ENCODE measurements at regions not wholly inside any gene's neighbourhood (a gene's known extent, or its start where the extent isn't known, plus 50 kb on each side); places are given as distances from the start of the nearest gene placed in this dataset.

DNA sequence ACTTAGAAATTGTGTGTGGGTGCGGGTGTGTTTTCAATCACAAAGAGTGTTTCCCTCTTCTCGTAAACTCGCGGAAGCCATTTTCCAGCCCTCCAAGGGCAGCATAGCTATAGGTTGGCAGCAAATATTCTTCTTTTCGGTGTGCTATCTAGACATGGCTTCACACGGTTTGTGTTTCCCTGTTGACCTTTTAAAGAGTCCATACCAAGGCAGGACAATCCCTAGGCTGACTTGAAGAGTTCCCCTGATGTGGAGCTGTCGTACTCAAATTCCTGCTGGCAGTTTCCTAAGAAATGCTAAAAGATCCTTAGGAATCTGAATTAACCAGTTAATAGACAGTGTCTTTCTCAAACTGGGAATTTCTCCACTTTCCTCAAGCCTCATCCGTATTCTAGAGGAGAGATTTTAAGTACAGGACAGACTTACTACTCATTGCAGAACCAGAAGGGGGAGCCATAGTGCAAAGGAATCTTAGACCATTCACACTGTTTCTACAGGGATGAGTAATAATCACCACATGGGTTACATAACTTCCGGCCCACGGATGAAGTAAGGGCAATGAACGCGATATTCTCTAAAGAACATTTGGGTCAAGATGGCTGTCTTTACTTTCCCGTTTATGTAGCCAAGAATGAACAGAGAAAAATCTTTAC is 288.6 kb upstream of the ELAC2 start:
- no peak overlapping the region for H2BK5ac ChIP-seq (ENCODE audit: low read length)
- H2AK5ac ChIP-seq (ENCODE audit: low read depth, low read length) = no peak overlapping the region
- H3K18ac ChIP-seq (ENCODE audit: low read length) = no peak overlapping the region
- H3K9me3 ChIP-seq (replicated peaks in 1 of 2; ENCODE audit: control insufficient read depth in 2 of 2, insufficient read depth in 1 of 2, low read depth in 1 of 2, low read length in 2 of 2) = peaks cover 0 to 2% of the 10 kb centered on the region in 2 donors
- DNase-seq (ENCODE audit: low spot score) = peak; percentile 50
- no peaks in the 10 kb centered on the region for H3K4me1 ChIP-seq (ENCODE audit: control insufficient read depth in 2 of 2, insufficient read depth in 1 of 2, low read depth in 1 of 2, low read length in 2 of 2)
- no peak overlapping the region for H3K4me3 ChIP-seq (ENCODE audit: low read length in 2 of 2)
- H3K9ac ChIP-seq (ENCODE audit: low read depth, low read length, poor library complexity) = no peak overlapping the region
- no CpG with 5 or more reads among the region's 13 CpGs for WGBS, 2 donors (ENCODE audit: extremely low coverage in 2 of 2, insufficient read length in 2 of 2, insufficient replicate concordance in 1 of 2)
- H3K79me1 ChIP-seq (ENCODE audit: low read depth, low read length) = no peaks in the 10 kb centered on the region
- H3K27ac ChIP-seq (replicated peaks; ENCODE audit: low read length) = no peak overlapping the region
- no peak overlapping the region for H2BK12ac ChIP-seq (ENCODE audit: low read length)
- no peak overlapping the region for H2BK120ac ChIP-seq (ENCODE audit: low read depth, low read length)
- H3K23ac ChIP-seq (ENCODE audit: low read depth, low read length, poor library complexity) = no peak overlapping the region
- peak overlapping the region; percentile 31 for H2AFZ ChIP-seq (ENCODE audit: low read length)
- H2BK15ac ChIP-seq (ENCODE audit: low read length) = no peak overlapping the region
- no peaks in the 10 kb centered on the region for H3K36me3 ChIP-seq (replicated peaks in 1 of 2; ENCODE audit: control insufficient read depth in 2 of 2, insufficient read depth in 2 of 2, low read length in 2 of 2)
- no peak overlapping the region for H3K4ac ChIP-seq (ENCODE audit: low read length)
- no peaks in the 10 kb centered on the region for H3K27me3 ChIP-seq (ENCODE audit: control insufficient read depth in 3 of 3, insufficient read depth in 3 of 3, low read depth in 1 of 3, low read length in 3 of 3)
- H4K91ac ChIP-seq (ENCODE audit: low read depth, low read length, poor library complexity) = no peak overlapping the region
- no peak overlapping the region for H3K14ac ChIP-seq (ENCODE audit: low read length)
- no peak overlapping the region for H4K8ac ChIP-seq (ENCODE audit: low read depth, low read length)
- no peak overlapping the region for H3K4me2 ChIP-seq (ENCODE audit: insufficient read depth, low read length, poor library complexity, severe bottlenecking)

DNA sequence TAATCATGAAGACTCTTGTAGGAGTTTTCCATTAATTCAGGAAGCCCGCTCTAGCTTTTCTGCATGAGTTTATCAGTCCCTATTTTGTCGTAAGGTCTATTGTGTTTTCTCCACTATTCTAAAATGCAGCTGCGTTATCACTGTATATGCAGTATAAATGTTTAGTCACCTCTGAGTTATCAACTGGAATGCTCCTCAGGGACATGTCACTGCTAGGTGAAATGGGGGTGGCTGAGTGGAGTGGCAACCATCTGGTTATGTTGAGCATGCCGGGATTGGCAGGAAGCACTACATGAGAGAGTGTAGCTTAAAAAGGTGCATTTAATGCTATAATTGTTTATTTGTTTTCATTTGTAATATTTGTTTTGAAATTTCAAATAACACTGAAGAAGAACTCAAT is 285.2 kb upstream of the ELAC2 start:
- Histone ChIP-seq H3K27me3 (ENCODE audit: control insufficient read depth in 3 of 3, insufficient read depth in 3 of 3, low read depth in 1 of 3, low read length in 3 of 3) (no peaks in the 10 kb centered on the region), H3K27ac (replicated peaks; ENCODE audit: low read length) (no peak overlapping the region)
- no peak for DNase-seq (ENCODE audit: low spot score)

DNA sequence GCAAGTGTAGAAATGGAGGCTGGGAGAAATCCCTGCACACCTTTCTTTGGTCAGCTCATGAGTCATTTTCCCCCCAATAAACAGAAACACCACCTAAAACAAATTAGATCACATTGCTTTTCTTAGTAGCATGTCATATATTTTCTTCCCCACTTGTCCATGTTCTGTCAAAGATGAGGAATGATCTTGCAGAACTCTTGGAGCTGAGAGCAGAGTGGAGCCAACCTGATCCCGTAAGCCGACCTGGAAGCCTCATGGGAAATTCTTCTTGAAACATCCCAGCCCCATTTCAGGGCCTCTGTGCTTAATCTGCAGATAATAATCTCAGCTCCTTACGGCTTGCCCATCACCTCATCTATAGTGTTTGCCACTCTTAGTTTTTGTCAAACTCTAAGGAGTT is 284.6 kb upstream of the ELAC2 start:
- WGBS, 2 donors (ENCODE audit: extremely low coverage in 2 of 2, insufficient read length in 2 of 2, insufficient replicate concordance in 1 of 2) = no CpG with 5 or more reads among the region's 3 CpGs
- Histone ChIP-seq H3K4me3 (ENCODE audit: low read length in 2 of 2) (no peak overlapping the region), H3K27ac (replicated peaks; ENCODE audit: low read length) (no peak overlapping the region), H3K14ac (ENCODE audit: low read length) (no peak overlapping the region), H3K9ac (ENCODE audit: low read depth, low read length, poor library complexity) (no peak overlapping the region), H4K91ac (ENCODE audit: low read depth, low read length, poor library complexity) (no peak overlapping the region), H3K27me3 (ENCODE audit: control insufficient read depth in 3 of 3, insufficient read depth in 3 of 3, low read depth in 1 of 3, low read length in 3 of 3) (no peaks in the 10 kb centered on the region), H3K36me3 (replicated peaks in 1 of 2; ENCODE audit: control insufficient read depth in 2 of 2, insufficient read depth in 2 of 2, low read length in 2 of 2) (no peaks in the 10 kb centered on the region), H2AK5ac (ENCODE audit: low read depth, low read length) (no peak overlapping the region), H2AFZ (ENCODE audit: low read length) (no peak overlapping the region), H2BK15ac (ENCODE audit: low read length) (no peak overlapping the region), H3K23ac (ENCODE audit: low read depth, low read length, poor library complexity) (no peak overlapping the region), H2BK12ac (ENCODE audit: low read length) (no peak overlapping the region), H2BK120ac (ENCODE audit: low read depth, low read length) (no peak overlapping the region), H3K4me1 (ENCODE audit: control insufficient read depth in 2 of 2, insufficient read depth in 1 of 2, low read depth in 1 of 2, low read length in 2 of 2) (no peaks in the 10 kb centered on the region), H3K9me3 (replicated peaks in 1 of 2; ENCODE audit: control insufficient read depth in 2 of 2, insufficient read depth in 1 of 2, low read depth in 1 of 2, low read length in 2 of 2) (no peaks in the 10 kb centered on the region), H2BK5ac (ENCODE audit: low read length) (no peak overlapping the region), H4K8ac (ENCODE audit: low read depth, low read length) (no peak overlapping the region), H3K79me1 (ENCODE audit: low read depth, low read length) (no peaks in the 10 kb centered on the region), H3K4me2 (ENCODE audit: insufficient read depth, low read length, poor library complexity, severe bottlenecking) (no peak overlapping the region), H3K18ac (ENCODE audit: low read length) (no peak overlapping the region), H3K4ac (ENCODE audit: low read length) (no peak overlapping the region)
- DNase-seq (ENCODE audit: low spot score) = no peak

More for the DNA sequence above, 285.2 kb upstream of the ELAC2 start:
- H3K18ac ChIP-seq (ENCODE audit: low read length) = no peak overlapping the region
- H4K91ac ChIP-seq (ENCODE audit: low read depth, low read length, poor library complexity) = no peak overlapping the region
- H2BK12ac ChIP-seq (ENCODE audit: low read length) = no peak overlapping the region
- no peak overlapping the region for H2AFZ ChIP-seq (ENCODE audit: low read length)
- no peak overlapping the region for H4K8ac ChIP-seq (ENCODE audit: low read depth, low read length)
- no peak overlapping the region for H2BK120ac ChIP-seq (ENCODE audit: low read depth, low read length)
- no peaks in the 10 kb centered on the region for H3K9me3 ChIP-seq (replicated peaks in 1 of 2; ENCODE audit: control insufficient read depth in 2 of 2, insufficient read depth in 1 of 2, low read depth in 1 of 2, low read length in 2 of 2)
- no peak overlapping the region for H3K4ac ChIP-seq (ENCODE audit: low read length)
- no peaks in the 10 kb centered on the region for H3K4me1 ChIP-seq (ENCODE audit: control insufficient read depth in 2 of 2, insufficient read depth in 1 of 2, low read depth in 1 of 2, low read length in 2 of 2)
- H2AK5ac ChIP-seq (ENCODE audit: low read depth, low read length) = no peak overlapping the region
- no peaks in the 10 kb centered on the region for H3K79me1 ChIP-seq (ENCODE audit: low read depth, low read length)
- H3K14ac ChIP-seq (ENCODE audit: low read length) = no peak overlapping the region
- no peak overlapping the region for H3K9ac ChIP-seq (ENCODE audit: low read depth, low read length, poor library complexity)
- no peak overlapping the region for H3K23ac ChIP-seq (ENCODE audit: low read depth, low read length, poor library complexity)
- no peaks in the 10 kb centered on the region for H3K36me3 ChIP-seq (replicated peaks in 1 of 2; ENCODE audit: control insufficient read depth in 2 of 2, insufficient read depth in 2 of 2, low read length in 2 of 2)
- WGBS, 2 donors (ENCODE audit: extremely low coverage in 2 of 2, insufficient read length in 2 of 2, insufficient replicate concordance in 1 of 2) = no CpG with 5 or more reads among the region's 4 CpGs
- H3K4me3 ChIP-seq (ENCODE audit: low read length in 2 of 2) = no peak overlapping the region
- no peak overlapping the region for H2BK15ac ChIP-seq (ENCODE audit: low read length)
- H2BK5ac ChIP-seq (ENCODE audit: low read length) = no peak overlapping the region
- H3K4me2 ChIP-seq (ENCODE audit: insufficient read depth, low read length, poor library complexity, severe bottlenecking) = no peak overlapping the region

DNA sequence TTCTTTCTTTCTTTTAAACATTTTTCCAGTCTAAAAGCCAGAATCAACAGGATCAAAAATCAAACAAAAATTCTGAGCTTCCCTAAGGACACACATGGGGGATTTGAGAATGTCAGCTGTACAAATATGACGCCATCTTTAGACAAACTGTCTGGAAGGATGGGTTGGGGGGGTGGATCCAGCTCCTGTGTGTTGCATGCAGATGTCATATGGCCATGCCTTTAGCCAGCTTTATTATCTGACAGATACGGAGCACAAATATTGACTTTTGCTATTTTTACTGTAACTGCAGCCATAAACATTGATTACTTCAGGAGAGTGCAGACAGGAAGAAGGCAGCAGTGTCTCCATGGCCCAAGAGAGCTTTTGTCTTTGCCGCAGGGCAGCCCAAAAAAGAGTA is 279.4 kb upstream of the ELAC2 start:
- Histone ChIP-seq H3K4me3 (ENCODE audit: low read length in 2 of 2) (no peak overlapping the region), H3K27ac (replicated peaks; ENCODE audit: low read length) (no peak overlapping the region), H2BK5ac (ENCODE audit: low read length) (no peak overlapping the region), H2AK5ac (ENCODE audit: low read depth, low read length) (no peak overlapping the region), H4K91ac (ENCODE audit: low read depth, low read length, poor library complexity) (no peak overlapping the region), H3K9ac (ENCODE audit: low read depth, low read length, poor library complexity) (no peak overlapping the region), H4K8ac (ENCODE audit: low read depth, low read length) (no peak overlapping the region), H3K18ac (ENCODE audit: low read length) (no peak overlapping the region), H3K79me1 (ENCODE audit: low read depth, low read length) (no peaks in the 10 kb centered on the region), H2BK15ac (ENCODE audit: low read length) (no peak overlapping the region), H3K36me3 (replicated peaks in 1 of 2; ENCODE audit: control insufficient read depth in 2 of 2, insufficient read depth in 2 of 2, low read length in 2 of 2) (no peaks in the 10 kb centered on the region), H3K9me3 (replicated peaks in 1 of 2; ENCODE audit: control insufficient read depth in 2 of 2, insufficient read depth in 1 of 2, low read depth in 1 of 2, low read length in 2 of 2) (no peaks in the 10 kb centered on the region), H3K4me1 (ENCODE audit: control insufficient read depth in 2 of 2, insufficient read depth in 1 of 2, low read depth in 1 of 2, low read length in 2 of 2) (no peaks in the 10 kb centered on the region), H3K4ac (ENCODE audit: low read length) (no peak overlapping the region), H3K27me3 (ENCODE audit: control insufficient read depth in 3 of 3, insufficient read depth in 3 of 3, low read depth in 1 of 3, low read length in 3 of 3) (no peaks in the 10 kb centered on the region), H3K23ac (ENCODE audit: low read depth, low read length, poor library complexity) (no peak overlapping the region), H2AFZ (ENCODE audit: low read length) (no peak overlapping the region), H2BK120ac (ENCODE audit: low read depth, low read length) (no peak overlapping the region), H3K4me2 (ENCODE audit: insufficient read depth, low read length, poor library complexity, severe bottlenecking) (no peak overlapping the region), H3K14ac (ENCODE audit: low read length) (no peak overlapping the region), H2BK12ac (ENCODE audit: low read length) (no peak overlapping the region)
- no peak for DNase-seq (ENCODE audit: low spot score)
- WGBS, 2 donors (ENCODE audit: extremely low coverage in 2 of 2, insufficient read length in 2 of 2, insufficient replicate concordance in 1 of 2) = no CpG with 5 or more reads among the region's 3 CpGs

Data from neuronal stem cell (in vitro differentiated cells).